WTC11 (cell line): ENCODE measurements at regions not wholly inside any gene's neighbourhood (a gene's known extent, or its start where the extent isn't known, plus 50 kb on each side); places are given as distances from the start of the nearest gene placed in this dataset.

ENCODE experiments used
- ATAC-seq: fragments of 200-7000 bp; cut with Tn5 transposase; 2 replicates; pipeline ENCODE4 v1.10.0; 2021; ENCODE audit warnings: mild to moderate bottlenecking, moderate library complexity
- CTCF ChIA-PET: fragments of 300-600 bp; sonication (Branson Sonifier 250); formaldehyde crosslinking; loops from one replicate; lab custom pipeline; 2021; ENCODE audit warnings: antibody characterized with exemption; lab: Charles Lee
- POLR2A ChIA-PET: fragments of 350-600 bp; sonication (Branson Sonifier 250); formaldehyde crosslinking; loops from one replicate; lab custom pipeline; 2021; ENCODE audit warnings: antibody characterized with exemption; lab: Charles Lee
- DNase-seq: peaks from one replicate; pipeline ENCODE4 v3.0.0; 2021; ENCODE audit warnings: low spot score
- H3K27ac Mint-ChIP-seq: 2 replicates; pipeline ENCODE4 v1.8.0; 2021; ENCODE audit warnings: mixed read lengths
- H3K27me3 Mint-ChIP-seq: 2 replicates; pipeline ENCODE4 v1.8.0; 2021; ENCODE audit warnings: low read depth, mild to moderate bottlenecking, moderate library complexity, mixed read lengths
- H3K36me3 Mint-ChIP-seq: 2 replicates; pipeline ENCODE4 v1.8.0; 2021; ENCODE audit warnings: mixed read lengths
- H3K4me1 Mint-ChIP-seq: 2 replicates; pipeline ENCODE4 v1.8.0; 2022; ENCODE audit warnings: mixed read lengths
- H3K4me3 Mint-ChIP-seq: 2 replicates; pipeline ENCODE4 v1.8.0; 2021; ENCODE audit warnings: mild to moderate bottlenecking, moderate library complexity, mixed read lengths
- H3K9me3 Mint-ChIP-seq: 2 replicates; pipeline ENCODE4 v1.8.0; 2021; ENCODE audit warnings: mixed read lengths
- FOXJ3 ChIP-seq: sonication (generic); formaldehyde crosslinking; IDR thresholded peaks from 2 replicates; pipeline ENCODE4 v1.9.0; 2021; ENCODE audit warnings: missing genetic modification reagents, mild to moderate bottlenecking, borderline replicate concordance
- FOXK1 ChIP-seq: sonication (generic); formaldehyde crosslinking; IDR thresholded peaks from 2 replicates; pipeline ENCODE4 v1.8.0; 2022; ENCODE audit warnings: mild to moderate bottlenecking, moderate library complexity, missing genetic modification reagents
- GABPB1 ChIP-seq: sonication (generic); formaldehyde crosslinking; IDR thresholded peaks from 2 replicates; pipeline ENCODE4 v1.8.1; 2023; ENCODE audit warnings: mild to moderate bottlenecking, missing genetic modification reagents
- IRF1 ChIP-seq: sonication (generic); formaldehyde crosslinking; IDR thresholded peaks from 2 replicates; pipeline ENCODE4 v1.8.0; 2023; ENCODE audit warnings: missing genetic modification reagents
- KAT7 ChIP-seq: sonication (generic); formaldehyde crosslinking; IDR thresholded peaks from 2 replicates; pipeline ENCODE4 v1.8.1; 2023; ENCODE audit warnings: missing genetic modification reagents, mild to moderate bottlenecking, borderline replicate concordance
- MXD4 ChIP-seq: fragments of 250-450 bp; sonication (Bioruptor Pico); IDR thresholded peaks from 2 replicates; pipeline ENCODE4 v1.8.0; 2021; ENCODE audit warnings: mild to moderate bottlenecking, moderate library complexity, borderline replicate concordance
- NR3C1 ChIP-seq: sonication (generic); formaldehyde crosslinking; conservative IDR thresholded peaks from 2 replicates; pipeline ENCODE4 v1.8.1; 2023; ENCODE audit warnings: low read depth, mild to moderate bottlenecking, missing genetic modification reagents
- ZBTB21 ChIP-seq: sonication (generic); formaldehyde crosslinking; IDR thresholded peaks from 2 replicates; pipeline ENCODE4 v1.8.1; 2023; ENCODE audit warnings: mild to moderate bottlenecking, missing genetic modification reagents, borderline replicate concordance
- ZNF121 ChIP-seq: sonication (generic); formaldehyde crosslinking; IDR thresholded peaks from 2 replicates; pipeline ENCODE4 v1.8.0; 2023; ENCODE audit warnings: missing genetic modification reagents
- ZNF219 ChIP-seq: sonication (generic); formaldehyde crosslinking; IDR thresholded peaks from 2 replicates; pipeline ENCODE4 v1.8.0; 2023; ENCODE audit warnings: missing genetic modification reagents, mild to moderate bottlenecking, borderline replicate concordance
- ZNF281 ChIP-seq: sonication (generic); formaldehyde crosslinking; IDR thresholded peaks from 2 replicates; pipeline ENCODE4 v1.8.0; 2023; ENCODE audit warnings: mild to moderate bottlenecking, missing genetic modification reagents
- ZNF416 ChIP-seq: fragments of 250-450 bp; sonication (Bioruptor Pico); IDR thresholded peaks from 2 replicates; pipeline ENCODE4 v1.9.0; 2021; ENCODE audit warnings: mild to moderate bottlenecking, inconsistent platforms
- ZNF425 ChIP-seq: fragments of 250-450 bp; sonication (Bioruptor Pico); conservative IDR thresholded peaks from 2 replicates; pipeline ENCODE4 v1.9.0; 2021; ENCODE audit warnings: mild to moderate bottlenecking
- TF ChIP-seq, protein P1 (sequence below): sonication (generic); formaldehyde crosslinking; IDR thresholded peaks from 2 replicates; pipeline ENCODE4 v1.8.1; 2023; ENCODE audit warnings: mild to moderate bottlenecking, missing genetic modification reagents
- TF ChIP-seq, protein P2 (sequence below): fragments of 250-450 bp; sonication (Bioruptor Pico); IDR thresholded peaks from 2 replicates; pipeline ENCODE4 v1.8.0; 2021; ENCODE audit warnings: mild to moderate bottlenecking

DNA sequence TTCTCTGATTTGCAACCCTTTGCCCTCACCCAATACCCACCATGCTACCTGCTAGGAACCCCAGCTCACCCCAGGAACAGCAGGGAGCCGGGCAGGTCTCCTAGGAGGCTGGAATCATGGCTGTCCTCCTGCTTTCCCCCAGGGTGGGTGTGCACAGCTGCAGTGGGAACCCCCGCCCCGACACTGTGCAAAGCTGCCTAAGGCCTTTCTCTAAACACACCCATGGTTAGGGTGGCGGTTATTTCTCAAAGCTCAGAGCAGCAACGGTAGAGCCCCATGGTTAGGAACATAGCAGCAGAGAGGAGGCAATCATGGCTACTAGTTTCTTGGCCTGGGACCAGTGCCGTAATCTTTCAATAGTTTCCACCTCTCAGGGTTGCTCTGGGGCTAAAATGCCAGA is 52.2 kb downstream of the ABCC12 start:
- H3K36me3 Mint-ChIP-seq, result no peaks in the 10 kb centered on the region
- H3K4me1 Mint-ChIP-seq, result peaks cover 24% of the 10 kb centered on the region
- no peak overlapping the region for H3K27ac Mint-ChIP-seq
- TF ChIP-seq ZNF425, result no peak
- TF ChIP-seq NR3C1, result no peak
- no peak for TF ChIP-seq FOXJ3 (CRISPR knock-in tag)
- TF ChIP-seq ZNF416 (CRISPR knock-in tag), result no peak
- TF ChIP-seq MXD4 (CRISPR knock-in tag), result no peak
- TF ChIP-seq ZNF121 (CRISPR knock-in tag), result no peak
- no peak for TF ChIP-seq IRF1 (CRISPR knock-in tag)
- no peak for TF ChIP-seq FOXK1 (CRISPR knock-in tag)
- no peak for TF ChIP-seq ZBTB21
- TF ChIP-seq, protein P1, sequence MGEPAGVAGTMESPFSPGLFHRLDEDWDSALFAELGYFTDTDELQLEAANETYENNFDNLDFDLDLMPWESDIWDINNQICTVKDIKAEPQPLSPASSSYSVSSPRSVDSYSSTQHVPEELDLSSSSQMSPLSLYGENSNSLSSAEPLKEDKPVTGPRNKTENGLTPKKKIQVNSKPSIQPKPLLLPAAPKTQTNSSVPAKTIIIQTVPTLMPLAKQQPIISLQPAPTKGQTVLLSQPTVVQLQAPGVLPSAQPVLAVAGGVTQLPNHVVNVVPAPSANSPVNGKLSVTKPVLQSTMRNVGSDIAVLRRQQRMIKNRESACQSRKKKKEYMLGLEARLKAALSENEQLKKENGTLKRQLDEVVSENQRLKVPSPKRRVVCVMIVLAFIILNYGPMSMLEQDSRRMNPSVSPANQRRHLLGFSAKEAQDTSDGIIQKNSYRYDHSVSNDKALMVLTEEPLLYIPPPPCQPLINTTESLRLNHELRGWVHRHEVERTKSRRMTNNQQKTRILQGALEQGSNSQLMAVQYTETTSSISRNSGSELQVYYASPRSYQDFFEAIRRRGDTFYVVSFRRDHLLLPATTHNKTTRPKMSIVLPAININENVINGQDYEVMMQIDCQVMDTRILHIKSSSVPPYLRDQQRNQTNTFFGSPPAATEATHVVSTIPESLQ (CRISPR knock-in tag), result no peak
- no peak for TF ChIP-seq GABPB1 (CRISPR knock-in tag)
- TF ChIP-seq ZNF281 (CRISPR knock-in tag), result no peak
- TF ChIP-seq KAT7 (CRISPR knock-in tag), result no peak
- DNase-seq, result no peak
- no peak for ATAC-seq
- H3K27me3 Mint-ChIP-seq, result no peaks in the 10 kb centered on the region
- no peak overlapping the region for H3K4me3 Mint-ChIP-seq
- CTCF ChIA-PET, result interaction anchor here (1.1 to 1.5 kb wide), 2 partner anchors 49 to 61 kb away, joined by 3 to 4 read pairs; no protein-coding TSS in a partner anchor
- POLR2A ChIA-PET, result no interaction called here
- H3K9me3 Mint-ChIP-seq, result peaks cover 13% of the 10 kb centered on the region

DNA sequence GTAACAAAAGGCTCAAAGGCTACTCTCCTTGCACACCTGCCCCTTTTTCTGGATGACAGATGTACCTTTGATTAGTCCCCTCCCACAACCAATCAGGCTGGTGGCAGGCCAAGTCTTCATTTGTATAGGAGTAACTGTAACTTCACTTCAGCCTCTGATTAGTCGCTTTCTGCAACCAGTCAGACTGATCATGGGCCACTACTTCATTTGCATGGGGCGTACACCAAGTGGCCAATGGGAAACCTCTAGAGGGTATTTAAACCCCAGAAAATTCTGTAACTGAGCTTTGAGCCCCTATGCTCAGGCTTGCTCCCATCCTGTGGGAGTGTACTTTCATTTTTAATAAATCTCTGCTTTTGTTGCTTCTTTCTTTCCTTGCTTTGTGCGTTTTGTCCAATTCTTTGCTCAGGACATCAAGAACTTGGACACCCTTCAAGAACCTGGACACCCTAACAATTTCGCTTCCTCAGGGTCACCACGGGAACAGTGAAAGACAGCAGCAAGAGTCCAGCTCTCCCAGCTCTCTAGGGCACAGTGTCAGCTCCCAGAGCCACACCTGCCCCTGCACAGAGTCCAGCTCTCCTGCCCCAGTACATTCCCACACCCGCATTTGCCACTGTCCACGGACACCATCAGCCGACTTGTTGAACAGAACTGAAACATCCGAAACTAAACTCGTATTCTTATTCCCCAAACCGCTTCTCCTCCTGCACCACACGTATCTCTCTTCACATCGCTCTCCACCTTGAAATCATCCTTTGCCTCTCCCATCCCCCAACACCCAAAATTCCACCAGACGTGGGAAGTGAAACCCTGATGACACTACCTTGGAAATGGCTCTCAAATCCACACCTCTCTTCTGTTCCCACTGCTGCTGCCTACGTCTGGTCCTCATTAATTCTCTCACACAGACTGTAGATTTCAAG is 53.4 kb downstream of the ABCC12 start:
- Mint-ChIP-seq H3K27me3 (no peaks in the 10 kb centered on the region), H3K4me1 (peaks cover 24% of the 10 kb centered on the region), H3K9me3 (peaks cover 15% of the 10 kb centered on the region), H3K27ac (no peak overlapping the region), H3K4me3 (no peak overlapping the region), H3K36me3 (no peaks in the 10 kb centered on the region)
- CTCF ChIA-PET, result interaction anchor here (1.5 kb wide), 1 partner anchor 62 kb away, joined by 4 read pairs; no protein-coding TSS in a partner anchor
- TF ChIP-seq, protein P2, sequence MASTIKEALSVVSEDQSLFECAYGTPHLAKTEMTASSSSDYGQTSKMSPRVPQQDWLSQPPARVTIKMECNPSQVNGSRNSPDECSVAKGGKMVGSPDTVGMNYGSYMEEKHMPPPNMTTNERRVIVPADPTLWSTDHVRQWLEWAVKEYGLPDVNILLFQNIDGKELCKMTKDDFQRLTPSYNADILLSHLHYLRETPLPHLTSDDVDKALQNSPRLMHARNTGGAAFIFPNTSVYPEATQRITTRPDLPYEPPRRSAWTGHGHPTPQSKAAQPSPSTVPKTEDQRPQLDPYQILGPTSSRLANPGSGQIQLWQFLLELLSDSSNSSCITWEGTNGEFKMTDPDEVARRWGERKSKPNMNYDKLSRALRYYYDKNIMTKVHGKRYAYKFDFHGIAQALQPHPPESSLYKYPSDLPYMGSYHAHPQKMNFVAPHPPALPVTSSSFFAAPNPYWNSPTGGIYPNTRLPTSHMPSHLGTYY (CRISPR knock-in tag), result no peak
- no peak for TF ChIP-seq ZNF219
- POLR2A ChIA-PET, result no interaction called here
- ATAC-seq, result no peak; the same call in 1 of the 2 replicates
- DNase-seq, result no peak
